K562 (cell line): ENCODE measurements at regions not wholly inside any gene's neighbourhood (a gene's known extent, or its start where the extent isn't known, plus 50 kb on each side); places are given as distances from the start of the nearest gene placed in this dataset.

Experiments
- ADNP ChIP-seq: fragments of 200-800 bp; sonication (Bioruptor generic); IDR thresholded peaks from 2 replicates; pipeline ENCODE4 v1.6.1; 2016; ENCODE audit warnings: missing genetic modification characterization, missing compliant biosample characterization
- E2F6 ChIP-seq, 2 experiments: IDR thresholded peaks; 2 replicates each; pipeline ENCODE4 v1.6.1; 2011; ENCODE audit warnings: borderline replicate concordance in 1 of 2, control low read depth in 1 of 2, low read depth in 1 of 2, low read length in 1 of 2, mild to moderate bottlenecking in 1 of 2, mixed read lengths in 1 of 2, moderate library complexity in 1 of 2; ENCODE audit not compliant: insufficient read depth in 1 of 2, insufficient read length in 1 of 2, poor library complexity in 1 of 2, severe bottlenecking in 1 of 2; ENCODE audit errors: extremely low read depth in 1 of 2
- GATAD2B ChIP-seq: fragments of 450-650 bp; IDR thresholded peaks from 2 replicates; pipeline ENCODE4 v1.6.1; 2017; ENCODE audit warnings: mild to moderate bottlenecking, borderline replicate concordance
- MEIS2 ChIP-seq: fragments of 450-650 bp; IDR thresholded peaks from 2 replicates; pipeline ENCODE4 v1.6.1; 2014; ENCODE audit warnings: mild to moderate bottlenecking; ENCODE audit not compliant: partially characterized antibody
- RNF2 ChIP-seq: sonication (generic); IDR thresholded peaks from 2 replicates; pipeline ENCODE4 v1.6.1; 2016
- SNIP1 ChIP-seq: fragments of 450-650 bp; IDR thresholded peaks from 2 replicates; pipeline ENCODE4 v1.7.1; 2017; ENCODE audit warnings: low read depth, mild to moderate bottlenecking
- ZBTB7A ChIP-seq: IDR thresholded peaks from 2 replicates; pipeline ENCODE4 v1.6.1; 2011; ENCODE audit warnings: low read depth, mild to moderate bottlenecking, low read length, moderate library complexity, borderline replicate concordance; ENCODE audit not compliant: control insufficient read depth
- ZNF740 ChIP-seq, 3 experiments: fragments of 200-800 bp in 1 of 3; sonication (Bioruptor generic) in 1 of 3; sonication (generic) in 1 of 3; formaldehyde crosslinking in 1 of 3; IDR thresholded peaks; 2 replicates each; pipeline versions ENCODE4 v1.6.1 to v1.8.0; 2016 to 2022; ENCODE audit warnings: mild to moderate bottlenecking in 2 of 3, missing compliant biosample characterization in 2 of 3, missing genetic modification characterization in 2 of 3, missing genetic modification reagents in 1 of 3
- TF ChIP-seq, protein P1 (sequence below): fragments of 450-650 bp; IDR thresholded peaks from 2 replicates; pipeline ENCODE4 v1.6.1; 2016; ENCODE audit warnings: mild to moderate bottlenecking, moderate library complexity

GRCh38 chr6:41442800-41443501, 103.2 kb upstream of the FOXP4 start (continued):
- TF ChIP-seq ZBTB7A (peak; percentile 51; the same call in 1 of the 2 replicates), ZNF740 (CRISPR knock-in tag; IDR thresholded peaks at IDR 0.05) (no peak), ZNF740 (tag; IDR thresholded peaks at IDR 0.05) (0 out of 4 replicates have a peak, but pooled peaks of 1 of the 2 experiments have one; percentile 26), SNIP1 (0 out of 2 replicates have a peak, but pooled peaks have one; percentile 28), E2F6 (IDR thresholded peaks at IDR 0.05; ENCODE audit: borderline replicate concordance in 1 of 2, extremely low read depth in 1 of 2, insufficient read depth in 1 of 2, insufficient read length in 1 of 2, low read depth in 1 of 2, low read length in 1 of 2, poor library complexity in 1 of 2, severe bottlenecking in 1 of 2) (peak in 1 of 2 experiments; percentile 74), MEIS2 (peak; percentile 86), GATAD2B (no peak), RNF2 (peak; percentile 43; the same call in 1 of the 2 replicates), ADNP (tag) (no peak)
- TF ChIP-seq, protein P1, sequence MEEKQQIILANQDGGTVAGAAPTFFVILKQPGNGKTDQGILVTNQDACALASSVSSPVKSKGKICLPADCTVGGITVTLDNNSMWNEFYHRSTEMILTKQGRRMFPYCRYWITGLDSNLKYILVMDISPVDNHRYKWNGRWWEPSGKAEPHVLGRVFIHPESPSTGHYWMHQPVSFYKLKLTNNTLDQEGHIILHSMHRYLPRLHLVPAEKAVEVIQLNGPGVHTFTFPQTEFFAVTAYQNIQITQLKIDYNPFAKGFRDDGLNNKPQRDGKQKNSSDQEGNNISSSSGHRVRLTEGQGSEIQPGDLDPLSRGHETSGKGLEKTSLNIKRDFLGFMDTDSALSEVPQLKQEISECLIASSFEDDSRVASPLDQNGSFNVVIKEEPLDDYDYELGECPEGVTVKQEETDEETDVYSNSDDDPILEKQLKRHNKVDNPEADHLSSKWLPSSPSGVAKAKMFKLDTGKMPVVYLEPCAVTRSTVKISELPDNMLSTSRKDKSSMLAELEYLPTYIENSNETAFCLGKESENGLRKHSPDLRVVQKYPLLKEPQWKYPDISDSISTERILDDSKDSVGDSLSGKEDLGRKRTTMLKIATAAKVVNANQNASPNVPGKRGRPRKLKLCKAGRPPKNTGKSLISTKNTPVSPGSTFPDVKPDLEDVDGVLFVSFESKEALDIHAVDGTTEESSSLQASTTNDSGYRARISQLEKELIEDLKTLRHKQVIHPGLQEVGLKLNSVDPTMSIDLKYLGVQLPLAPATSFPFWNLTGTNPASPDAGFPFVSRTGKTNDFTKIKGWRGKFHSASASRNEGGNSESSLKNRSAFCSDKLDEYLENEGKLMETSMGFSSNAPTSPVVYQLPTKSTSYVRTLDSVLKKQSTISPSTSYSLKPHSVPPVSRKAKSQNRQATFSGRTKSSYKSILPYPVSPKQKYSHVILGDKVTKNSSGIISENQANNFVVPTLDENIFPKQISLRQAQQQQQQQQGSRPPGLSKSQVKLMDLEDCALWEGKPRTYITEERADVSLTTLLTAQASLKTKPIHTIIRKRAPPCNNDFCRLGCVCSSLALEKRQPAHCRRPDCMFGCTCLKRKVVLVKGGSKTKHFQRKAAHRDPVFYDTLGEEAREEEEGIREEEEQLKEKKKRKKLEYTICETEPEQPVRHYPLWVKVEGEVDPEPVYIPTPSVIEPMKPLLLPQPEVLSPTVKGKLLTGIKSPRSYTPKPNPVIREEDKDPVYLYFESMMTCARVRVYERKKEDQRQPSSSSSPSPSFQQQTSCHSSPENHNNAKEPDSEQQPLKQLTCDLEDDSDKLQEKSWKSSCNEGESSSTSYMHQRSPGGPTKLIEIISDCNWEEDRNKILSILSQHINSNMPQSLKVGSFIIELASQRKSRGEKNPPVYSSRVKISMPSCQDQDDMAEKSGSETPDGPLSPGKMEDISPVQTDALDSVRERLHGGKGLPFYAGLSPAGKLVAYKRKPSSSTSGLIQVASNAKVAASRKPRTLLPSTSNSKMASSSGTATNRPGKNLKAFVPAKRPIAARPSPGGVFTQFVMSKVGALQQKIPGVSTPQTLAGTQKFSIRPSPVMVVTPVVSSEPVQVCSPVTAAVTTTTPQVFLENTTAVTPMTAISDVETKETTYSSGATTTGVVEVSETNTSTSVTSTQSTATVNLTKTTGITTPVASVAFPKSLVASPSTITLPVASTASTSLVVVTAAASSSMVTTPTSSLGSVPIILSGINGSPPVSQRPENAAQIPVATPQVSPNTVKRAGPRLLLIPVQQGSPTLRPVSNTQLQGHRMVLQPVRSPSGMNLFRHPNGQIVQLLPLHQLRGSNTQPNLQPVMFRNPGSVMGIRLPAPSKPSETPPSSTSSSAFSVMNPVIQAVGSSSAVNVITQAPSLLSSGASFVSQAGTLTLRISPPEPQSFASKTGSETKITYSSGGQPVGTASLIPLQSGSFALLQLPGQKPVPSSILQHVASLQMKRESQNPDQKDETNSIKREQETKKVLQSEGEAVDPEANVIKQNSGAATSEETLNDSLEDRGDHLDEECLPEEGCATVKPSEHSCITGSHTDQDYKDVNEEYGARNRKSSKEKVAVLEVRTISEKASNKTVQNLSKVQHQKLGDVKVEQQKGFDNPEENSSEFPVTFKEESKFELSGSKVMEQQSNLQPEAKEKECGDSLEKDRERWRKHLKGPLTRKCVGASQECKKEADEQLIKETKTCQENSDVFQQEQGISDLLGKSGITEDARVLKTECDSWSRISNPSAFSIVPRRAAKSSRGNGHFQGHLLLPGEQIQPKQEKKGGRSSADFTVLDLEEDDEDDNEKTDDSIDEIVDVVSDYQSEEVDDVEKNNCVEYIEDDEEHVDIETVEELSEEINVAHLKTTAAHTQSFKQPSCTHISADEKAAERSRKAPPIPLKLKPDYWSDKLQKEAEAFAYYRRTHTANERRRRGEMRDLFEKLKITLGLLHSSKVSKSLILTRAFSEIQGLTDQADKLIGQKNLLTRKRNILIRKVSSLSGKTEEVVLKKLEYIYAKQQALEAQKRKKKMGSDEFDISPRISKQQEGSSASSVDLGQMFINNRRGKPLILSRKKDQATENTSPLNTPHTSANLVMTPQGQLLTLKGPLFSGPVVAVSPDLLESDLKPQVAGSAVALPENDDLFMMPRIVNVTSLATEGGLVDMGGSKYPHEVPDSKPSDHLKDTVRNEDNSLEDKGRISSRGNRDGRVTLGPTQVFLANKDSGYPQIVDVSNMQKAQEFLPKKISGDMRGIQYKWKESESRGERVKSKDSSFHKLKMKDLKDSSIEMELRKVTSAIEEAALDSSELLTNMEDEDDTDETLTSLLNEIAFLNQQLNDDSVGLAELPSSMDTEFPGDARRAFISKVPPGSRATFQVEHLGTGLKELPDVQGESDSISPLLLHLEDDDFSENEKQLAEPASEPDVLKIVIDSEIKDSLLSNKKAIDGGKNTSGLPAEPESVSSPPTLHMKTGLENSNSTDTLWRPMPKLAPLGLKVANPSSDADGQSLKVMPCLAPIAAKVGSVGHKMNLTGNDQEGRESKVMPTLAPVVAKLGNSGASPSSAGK, result peak; percentile 55; the same call in 1 of the 2 replicates
